ENCODE measurements at regions not wholly inside any gene's neighbourhood (a gene's known extent, or its start where the extent isn't known, plus 50 kb on each side); places are given as distances from the start of the nearest gene placed in this dataset.
"Not testable (repeated sequence)": the region's sequence is repeated elsewhere in the genome, so short reads cannot be mapped to it uniquely, and the experiment has no call there.

DNA sequence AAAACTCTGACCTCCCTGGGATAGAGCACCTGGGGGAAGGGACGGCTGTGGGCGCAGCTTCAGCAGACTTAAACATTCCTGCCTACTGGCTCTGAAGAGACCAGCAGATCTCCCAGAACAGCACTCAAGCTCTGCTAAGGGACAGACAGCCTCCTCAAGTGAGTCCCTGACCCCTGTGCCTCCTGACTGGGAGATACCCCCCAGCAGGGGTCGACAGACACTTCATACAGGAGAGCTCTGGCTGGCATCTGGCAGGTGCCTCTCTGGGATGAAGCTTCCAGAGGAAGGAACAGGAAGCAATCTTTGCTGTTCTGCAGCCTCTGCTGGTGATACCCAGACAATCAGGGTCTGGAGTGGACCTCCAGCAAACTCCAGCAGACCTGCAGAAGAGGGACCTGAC is 108.5 kb upstream of the CAB39 start:
- not testable (repeated sequence) for H4K8ac ChIP-seq (ENCODE audit: low read depth, low read length); H3K9me3 ChIP-seq (replicated peaks in 1 of 2; ENCODE audit: control insufficient read depth in 2 of 2, insufficient read depth in 1 of 2, low read depth in 1 of 2, low read length in 2 of 2); H3K14ac ChIP-seq (ENCODE audit: low read length); H2BK12ac ChIP-seq (ENCODE audit: low read length); H2BK120ac ChIP-seq (ENCODE audit: low read depth, low read length); H3K27me3 ChIP-seq (ENCODE audit: control insufficient read depth in 3 of 3, insufficient read depth in 3 of 3, low read depth in 1 of 3, low read length in 3 of 3); H3K27ac ChIP-seq (replicated peaks; ENCODE audit: low read length); H4K91ac ChIP-seq (ENCODE audit: low read depth, low read length, poor library complexity); H3K4me2 ChIP-seq (ENCODE audit: insufficient read depth, low read length, poor library complexity, severe bottlenecking); H2BK15ac ChIP-seq (ENCODE audit: low read length); H3K18ac ChIP-seq (ENCODE audit: low read length); H3K23ac ChIP-seq (ENCODE audit: low read depth, low read length, poor library complexity); DNase-seq (ENCODE audit: low spot score); H3K4me1 ChIP-seq (ENCODE audit: control insufficient read depth in 2 of 2, insufficient read depth in 1 of 2, low read depth in 1 of 2, low read length in 2 of 2); H2AK5ac ChIP-seq (ENCODE audit: low read depth, low read length); H2BK5ac ChIP-seq (ENCODE audit: low read length); H3K9ac ChIP-seq (ENCODE audit: low read depth, low read length, poor library complexity); H2AFZ ChIP-seq (ENCODE audit: low read length); H3K4me3 ChIP-seq (ENCODE audit: low read length in 2 of 2); H3K36me3 ChIP-seq (replicated peaks in 1 of 2; ENCODE audit: control insufficient read depth in 2 of 2, insufficient read depth in 2 of 2, low read length in 2 of 2); H3K4ac ChIP-seq (ENCODE audit: low read length); H3K79me1 ChIP-seq (ENCODE audit: low read depth, low read length)
- WGBS, 2 donors (ENCODE audit: extremely low coverage in 2 of 2, insufficient read length in 2 of 2, insufficient replicate concordance in 1 of 2): no CpG with 5 or more reads among the region's 3 CpGs

DNA sequence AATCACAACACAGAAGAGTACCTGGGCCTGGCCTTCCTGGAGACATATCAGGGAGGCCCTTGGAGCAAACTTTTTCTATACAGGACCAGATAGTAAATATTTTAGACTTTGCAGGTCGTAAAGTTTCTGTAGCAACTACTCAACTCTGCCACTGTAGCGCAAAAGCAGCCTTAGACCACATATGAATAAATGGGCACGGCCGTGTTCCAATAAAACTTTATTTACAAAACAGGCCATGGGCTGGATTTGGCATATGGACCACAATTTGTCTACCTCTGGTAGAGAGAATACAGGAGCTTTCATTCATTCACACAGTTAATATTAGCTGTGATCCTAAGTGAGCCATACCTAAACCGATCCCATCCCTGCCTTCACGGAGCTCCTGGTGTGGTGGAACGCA is 98.6 kb upstream of the CAB39 start:
- Histone ChIP-seq H3K23ac (ENCODE audit: low read depth, low read length, poor library complexity) (no peak overlapping the region), H3K18ac (ENCODE audit: low read length) (no peak overlapping the region), H2BK120ac (ENCODE audit: low read depth, low read length) (no peak overlapping the region), H2AK5ac (ENCODE audit: low read depth, low read length) (no peak overlapping the region), H3K9ac (ENCODE audit: low read depth, low read length, poor library complexity) (no peak overlapping the region), H3K4me2 (ENCODE audit: insufficient read depth, low read length, poor library complexity, severe bottlenecking) (no peak overlapping the region), H2BK15ac (ENCODE audit: low read length) (no peak overlapping the region), H2BK5ac (ENCODE audit: low read length) (no peak overlapping the region), H3K4me1 (ENCODE audit: control insufficient read depth in 2 of 2, insufficient read depth in 1 of 2, low read depth in 1 of 2, low read length in 2 of 2) (peaks cover 0 to 2% of the 10 kb centered on the region in 2 donors), H3K79me1 (ENCODE audit: low read depth, low read length) (no peaks in the 10 kb centered on the region), H3K9me3 (replicated peaks in 1 of 2; ENCODE audit: control insufficient read depth in 2 of 2, insufficient read depth in 1 of 2, low read depth in 1 of 2, low read length in 2 of 2) (no peaks in the 10 kb centered on the region), H3K14ac (ENCODE audit: low read length) (no peak overlapping the region), H4K8ac (ENCODE audit: low read depth, low read length) (no peak overlapping the region), H3K4me3 (ENCODE audit: low read length in 2 of 2) (no peak overlapping the region), H3K4ac (ENCODE audit: low read length) (no peak overlapping the region), H2AFZ (ENCODE audit: low read length) (no peak overlapping the region), H3K36me3 (replicated peaks in 1 of 2; ENCODE audit: control insufficient read depth in 2 of 2, insufficient read depth in 2 of 2, low read length in 2 of 2) (no peaks in the 10 kb centered on the region), H3K27me3 (ENCODE audit: control insufficient read depth in 3 of 3, insufficient read depth in 3 of 3, low read depth in 1 of 3, low read length in 3 of 3) (no peaks in the 10 kb centered on the region), H3K27ac (replicated peaks; ENCODE audit: low read length) (no peak overlapping the region), H2BK12ac (ENCODE audit: low read length) (no peak overlapping the region), H4K91ac (ENCODE audit: low read depth, low read length, poor library complexity) (no peak overlapping the region)
- no CpG with 5 or more reads among the region's 7 CpGs for WGBS, 2 donors (ENCODE audit: extremely low coverage in 2 of 2, insufficient read length in 2 of 2, insufficient replicate concordance in 1 of 2)
- DNase-seq (ENCODE audit: low spot score): no peak

DNA sequence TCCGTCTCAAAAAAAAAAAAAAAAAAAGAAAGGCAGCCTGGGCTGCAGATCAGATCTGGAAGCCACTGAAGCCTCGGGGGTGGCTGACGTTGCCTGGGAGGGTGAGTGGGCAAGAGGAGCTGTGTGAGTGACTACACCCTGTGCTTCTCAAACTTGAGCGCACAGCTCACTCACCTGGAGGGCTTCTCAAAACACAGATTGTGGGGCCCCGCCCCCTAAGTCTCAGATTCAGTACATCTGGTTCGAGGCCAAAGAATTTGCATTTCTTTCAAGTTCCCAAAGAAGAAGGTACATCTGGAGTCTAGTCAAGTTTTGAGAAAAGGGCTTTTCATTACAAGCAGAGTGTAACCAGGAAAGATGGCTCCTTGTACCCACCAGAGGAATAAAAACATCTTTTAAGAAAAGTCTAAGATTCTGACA is 97.7 kb upstream of the CAB39 start:
- Histone ChIP-seq H3K4me3 (ENCODE audit: low read length in 2 of 2) (no peak overlapping the region), H3K4me1 (ENCODE audit: control insufficient read depth in 2 of 2, insufficient read depth in 1 of 2, low read depth in 1 of 2, low read length in 2 of 2) (peaks cover 0 to 4% of the 10 kb centered on the region in 2 donors), H3K18ac (ENCODE audit: low read length) (no peak overlapping the region), H3K27ac (replicated peaks; ENCODE audit: low read length) (no peak overlapping the region), H3K4me2 (ENCODE audit: insufficient read depth, low read length, poor library complexity, severe bottlenecking) (no peak overlapping the region), H3K9ac (ENCODE audit: low read depth, low read length, poor library complexity) (no peak overlapping the region), H3K4ac (ENCODE audit: low read length) (no peak overlapping the region), H3K23ac (ENCODE audit: low read depth, low read length, poor library complexity) (no peak overlapping the region), H4K91ac (ENCODE audit: low read depth, low read length, poor library complexity) (no peak overlapping the region), H2BK120ac (ENCODE audit: low read depth, low read length) (no peak overlapping the region), H2BK5ac (ENCODE audit: low read length) (no peak overlapping the region), H4K8ac (ENCODE audit: low read depth, low read length) (no peak overlapping the region), H2BK15ac (ENCODE audit: low read length) (no peak overlapping the region), H3K9me3 (replicated peaks in 1 of 2; ENCODE audit: control insufficient read depth in 2 of 2, insufficient read depth in 1 of 2, low read depth in 1 of 2, low read length in 2 of 2) (no peaks in the 10 kb centered on the region), H2AK5ac (ENCODE audit: low read depth, low read length) (no peak overlapping the region), H2BK12ac (ENCODE audit: low read length) (no peak overlapping the region), H3K14ac (ENCODE audit: low read length) (no peak overlapping the region), H3K27me3 (ENCODE audit: control insufficient read depth in 3 of 3, insufficient read depth in 3 of 3, low read depth in 1 of 3, low read length in 3 of 3) (no peaks in the 10 kb centered on the region), H3K79me1 (ENCODE audit: low read depth, low read length) (no peaks in the 10 kb centered on the region), H3K36me3 (replicated peaks in 1 of 2; ENCODE audit: control insufficient read depth in 2 of 2, insufficient read depth in 2 of 2, low read length in 2 of 2) (no peaks in the 10 kb centered on the region), H2AFZ (ENCODE audit: low read length) (no peak overlapping the region)
- no peak for DNase-seq (ENCODE audit: low spot score)
- no CpG with 5 or more reads among the region's 6 CpGs for WGBS, 2 donors (ENCODE audit: extremely low coverage in 2 of 2, insufficient read length in 2 of 2, insufficient replicate concordance in 1 of 2)

DNA sequence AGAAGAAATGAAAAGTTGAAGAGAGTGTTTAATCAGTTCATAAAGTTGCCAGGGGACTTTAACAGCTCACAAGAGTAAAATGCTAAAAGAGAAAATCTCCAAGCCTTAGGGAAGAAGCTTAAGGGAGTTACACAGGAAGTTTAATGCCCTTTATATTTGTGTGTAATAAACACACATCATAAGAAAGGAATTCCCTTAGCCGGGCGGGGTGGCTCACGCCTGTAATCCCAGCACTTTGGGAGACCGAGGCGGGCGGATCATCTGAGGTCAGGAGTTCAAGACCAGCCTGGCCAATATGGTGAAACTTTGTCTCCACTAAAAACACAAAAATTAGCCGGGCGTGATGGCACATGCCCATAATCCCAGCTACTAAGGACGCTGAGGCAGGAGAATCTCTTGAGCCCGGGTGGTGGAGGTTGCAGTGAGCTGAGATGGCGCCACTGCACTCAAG is 95.4 kb upstream of the CAB39 start:
- H3K4ac ChIP-seq (ENCODE audit: low read length); H3K27me3 ChIP-seq (ENCODE audit: control insufficient read depth in 3 of 3, insufficient read depth in 3 of 3, low read depth in 1 of 3, low read length in 3 of 3); H3K9me3 ChIP-seq (replicated peaks in 1 of 2; ENCODE audit: control insufficient read depth in 2 of 2, insufficient read depth in 1 of 2, low read depth in 1 of 2, low read length in 2 of 2); H3K4me1 ChIP-seq (ENCODE audit: control insufficient read depth in 2 of 2, insufficient read depth in 1 of 2, low read depth in 1 of 2, low read length in 2 of 2); DNase-seq (ENCODE audit: low spot score); H3K23ac ChIP-seq (ENCODE audit: low read depth, low read length, poor library complexity); H3K9ac ChIP-seq (ENCODE audit: low read depth, low read length, poor library complexity); H4K8ac ChIP-seq (ENCODE audit: low read depth, low read length); H2BK120ac ChIP-seq (ENCODE audit: low read depth, low read length); H3K14ac ChIP-seq (ENCODE audit: low read length); H2BK12ac ChIP-seq (ENCODE audit: low read length); H2BK15ac ChIP-seq (ENCODE audit: low read length); H3K18ac ChIP-seq (ENCODE audit: low read length); H3K4me2 ChIP-seq (ENCODE audit: insufficient read depth, low read length, poor library complexity, severe bottlenecking); H3K79me1 ChIP-seq (ENCODE audit: low read depth, low read length); H2AK5ac ChIP-seq (ENCODE audit: low read depth, low read length); H3K36me3 ChIP-seq (replicated peaks in 1 of 2; ENCODE audit: control insufficient read depth in 2 of 2, insufficient read depth in 2 of 2, low read length in 2 of 2); H2BK5ac ChIP-seq (ENCODE audit: low read length); H2AFZ ChIP-seq (ENCODE audit: low read length); H3K4me3 ChIP-seq (ENCODE audit: low read length in 2 of 2); H3K27ac ChIP-seq (replicated peaks; ENCODE audit: low read length); H4K91ac ChIP-seq (ENCODE audit: low read depth, low read length, poor library complexity): not testable (repeated sequence)
- no CpG with 5 or more reads among the region's 11 CpGs for WGBS, 2 donors (ENCODE audit: extremely low coverage in 2 of 2, insufficient read length in 2 of 2, insufficient replicate concordance in 1 of 2)

All from neuronal stem cell (in vitro differentiated cells).